HG03039 (cell line): ENCODE measurements at regions not wholly inside any gene's neighbourhood (a gene's known extent, or its start where the extent isn't known, plus 50 kb on each side); places are given as distances from the start of the nearest gene placed in this dataset.
A peak's percentile ranks its signal among the peaks of the same experiment; 100 is the strongest.

Experiments used
- ATAC-seq: cut with Tn5 transposase; IDR thresholded peaks from one replicate; pipeline ENCODE4 v1.9.1; 2021; ENCODE audit warnings: mild to moderate bottlenecking, moderate library complexity; ENCODE audit not compliant: unreplicated experiment

GRCh38 chr1:219993554-219994433 is 52.5 kb downstream of the EPRS1 start:
- ATAC-seq = no peak

GRCh38 chr1:219991919-219992318 is 54.4 kb downstream of the EPRS1 start:
- ATAC-seq = no peak

DNA sequence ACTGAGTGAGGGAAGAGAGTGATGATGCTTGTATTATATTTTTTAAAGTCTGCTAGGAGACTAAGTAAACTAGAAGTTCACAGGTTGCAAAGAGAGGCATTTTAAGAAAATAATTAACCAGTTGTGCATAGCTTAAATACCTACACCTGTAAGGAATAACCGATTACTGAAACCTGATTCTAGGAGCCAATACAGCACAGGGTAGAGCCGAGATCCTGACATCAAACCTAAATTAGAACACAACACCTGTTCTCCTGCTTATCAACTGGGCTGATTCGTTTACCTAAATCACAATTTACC is 54.8 kb downstream of the EPRS1 start:
- no peak for ATAC-seq

DNA sequence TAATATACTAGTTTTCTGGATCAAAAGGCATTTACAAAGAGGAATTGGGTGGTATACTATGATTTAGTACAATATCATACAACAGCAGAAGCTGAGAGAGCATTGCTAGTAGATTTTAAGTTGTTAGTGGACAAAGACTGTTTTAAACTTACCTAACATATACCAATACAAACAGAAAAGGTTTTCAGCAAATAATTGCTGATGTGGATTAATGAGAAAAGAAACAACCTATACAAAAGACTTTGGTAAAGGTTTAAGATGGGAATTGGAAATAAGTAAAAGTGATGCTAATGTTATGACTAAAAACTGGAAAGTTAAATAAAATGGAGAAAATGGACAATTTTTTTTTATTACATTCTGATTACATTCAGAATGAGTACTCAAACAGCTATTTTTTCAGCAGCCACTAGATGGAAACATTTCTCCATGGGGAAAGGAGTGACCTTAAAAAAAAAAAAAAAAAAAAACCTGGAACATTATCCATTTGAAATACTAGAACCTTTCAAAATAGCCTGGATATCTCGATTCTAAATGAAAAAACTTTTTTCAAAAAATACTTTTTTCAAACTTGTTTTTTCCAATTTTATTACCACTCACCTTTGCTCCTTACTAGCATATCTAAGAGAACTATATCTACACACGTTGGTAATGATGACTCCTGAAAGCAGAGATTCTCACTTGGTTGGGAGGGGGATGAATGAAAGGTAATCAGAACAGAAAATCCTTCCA is 55.4 kb downstream of the EPRS1 start:
- ATAC-seq = no peak

DNA sequence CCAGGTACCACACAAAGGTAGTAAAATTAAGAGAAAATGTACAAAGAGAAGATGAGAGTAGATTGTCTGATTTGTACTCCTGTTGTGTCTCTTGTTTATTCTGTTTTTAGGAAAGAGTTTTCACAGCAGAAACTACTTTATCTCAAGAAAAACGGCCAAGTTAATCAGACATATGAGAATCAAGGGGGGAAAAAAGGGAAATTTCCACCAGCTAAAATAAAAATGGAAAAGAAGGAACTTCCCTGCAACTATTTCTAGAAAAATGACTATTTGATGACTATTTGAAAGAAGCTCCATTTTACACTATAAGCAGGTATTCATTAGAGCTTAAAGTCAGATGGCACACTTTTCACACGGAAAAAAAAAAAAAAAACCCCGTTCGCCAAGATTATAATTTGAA is 56.5 kb downstream of the EPRS1 start:
- no peak for ATAC-seq

DNA sequence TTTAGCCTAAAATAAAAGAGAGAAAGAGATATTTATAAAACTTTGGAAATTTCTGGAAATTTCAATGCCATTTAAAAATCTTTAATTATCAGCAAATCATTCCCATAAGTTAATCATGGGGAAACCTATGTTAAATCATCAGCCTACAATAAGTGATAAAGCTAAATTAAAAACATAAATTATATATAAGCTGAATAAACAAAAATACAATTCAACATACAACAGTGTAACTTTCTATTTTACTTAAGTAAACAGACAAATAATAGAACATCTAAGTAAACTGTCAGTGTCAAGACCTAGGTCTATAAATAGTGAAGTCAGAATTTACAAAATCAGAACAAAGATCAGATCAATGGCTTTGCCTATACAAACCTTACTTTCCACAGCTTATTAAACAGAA is 57.5 kb downstream of the EPRS1 start:
- no peak for ATAC-seq

GRCh38 chr1:219988387-219988786 is 57.9 kb downstream of the EPRS1 start:
- ATAC-seq = peak; percentile 67

DNA sequence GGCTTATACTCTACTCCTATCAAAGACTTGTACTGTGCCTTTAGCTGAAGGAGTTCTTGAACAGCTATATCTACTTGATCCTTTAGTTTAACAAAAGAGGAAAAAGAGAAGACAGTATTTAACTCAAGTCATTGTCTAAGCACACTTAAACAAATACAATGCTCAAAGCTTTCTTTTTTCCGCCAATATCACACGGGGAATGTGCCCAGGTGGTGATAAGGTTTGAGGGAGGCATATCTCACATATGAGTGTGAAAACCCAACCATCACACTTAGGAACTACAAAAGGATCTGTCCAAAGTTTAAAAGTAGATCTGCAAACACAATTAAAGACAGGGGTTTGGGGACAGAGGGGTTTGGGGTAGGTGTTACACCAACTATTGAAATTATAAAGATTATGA is 59.0 kb upstream of the SLC30A10 start:
- no peak for ATAC-seq

- no peak for ATAC-seq
Observed at GRCh38 chr1:219985169-219985568, 56.8 kb upstream of the SLC30A10 start.
